ENCODE measurements at regions not wholly inside any gene's neighbourhood (a gene's known extent, or its start where the extent isn't known, plus 50 kb on each side); places are given as distances from the start of the nearest gene placed in this dataset.

DNA sequence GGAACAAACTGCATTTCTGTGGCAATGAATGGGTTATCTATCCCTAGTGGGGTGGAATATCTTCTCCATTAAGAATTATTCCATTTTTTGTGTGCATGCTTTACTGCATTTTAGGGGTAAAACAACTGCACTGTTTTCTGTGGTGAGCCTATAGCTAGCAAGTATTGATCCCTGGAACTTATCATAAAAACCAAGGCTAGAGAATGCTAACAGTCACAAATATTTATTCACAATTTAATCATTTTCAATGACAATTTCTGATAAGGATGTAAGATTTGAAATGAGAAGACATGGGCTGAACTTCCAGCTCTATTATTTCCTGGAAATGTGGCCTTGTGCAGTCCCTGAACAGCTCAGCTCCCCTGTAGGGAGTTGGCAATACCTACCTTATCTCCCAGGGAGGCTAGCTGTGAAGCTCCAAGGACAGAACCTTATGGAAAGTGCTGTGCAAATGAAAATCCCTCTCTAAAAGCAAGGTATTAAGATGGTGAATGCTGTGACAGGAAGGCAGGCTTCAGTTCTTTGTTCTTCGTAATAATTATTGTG, 51.5 kb upstream of the FAM216B start:
- TF ChIP-seq, protein P1, sequence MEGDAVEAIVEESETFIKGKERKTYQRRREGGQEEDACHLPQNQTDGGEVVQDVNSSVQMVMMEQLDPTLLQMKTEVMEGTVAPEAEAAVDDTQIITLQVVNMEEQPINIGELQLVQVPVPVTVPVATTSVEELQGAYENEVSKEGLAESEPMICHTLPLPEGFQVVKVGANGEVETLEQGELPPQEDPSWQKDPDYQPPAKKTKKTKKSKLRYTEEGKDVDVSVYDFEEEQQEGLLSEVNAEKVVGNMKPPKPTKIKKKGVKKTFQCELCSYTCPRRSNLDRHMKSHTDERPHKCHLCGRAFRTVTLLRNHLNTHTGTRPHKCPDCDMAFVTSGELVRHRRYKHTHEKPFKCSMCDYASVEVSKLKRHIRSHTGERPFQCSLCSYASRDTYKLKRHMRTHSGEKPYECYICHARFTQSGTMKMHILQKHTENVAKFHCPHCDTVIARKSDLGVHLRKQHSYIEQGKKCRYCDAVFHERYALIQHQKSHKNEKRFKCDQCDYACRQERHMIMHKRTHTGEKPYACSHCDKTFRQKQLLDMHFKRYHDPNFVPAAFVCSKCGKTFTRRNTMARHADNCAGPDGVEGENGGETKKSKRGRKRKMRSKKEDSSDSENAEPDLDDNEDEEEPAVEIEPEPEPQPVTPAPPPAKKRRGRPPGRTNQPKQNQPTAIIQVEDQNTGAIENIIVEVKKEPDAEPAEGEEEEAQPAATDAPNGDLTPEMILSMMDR (IDR thresholded peaks at IDR 0.05; ENCODE audit: insufficient read depth, low read length): no peak
- TF ChIP-seq GABPA (IDR thresholded peaks at IDR 0.05; ENCODE audit: low read depth): no peak
- no peak for TF ChIP-seq SPI1 (IDR thresholded peaks at IDR 0.05; ENCODE audit: borderline replicate concordance, low read depth)
